Testis (tissue), 2 donors: ENCODE measurements at regions not wholly inside any gene's neighbourhood (a gene's known extent, or its start where the extent isn't known, plus 50 kb on each side); places are given as distances from the start of the nearest gene placed in this dataset.

Experiments
- DNase-seq: peaks from one replicate; pipeline ENCODE4 v3.0.0-alpha.2; 2019
- H3K27ac ChIP-seq, 2 donors: fragments of 200-600 bp; sonication (generic); one replicate each; pipeline ENCODE4 v1.5.1; 2019
- H3K27me3 ChIP-seq: fragments of 200-600 bp; sonication (generic); one replicate; pipeline ENCODE4 v1.5.1; 2019
- H3K36me3 ChIP-seq: fragments of 200-600 bp; sonication (generic); one replicate; pipeline ENCODE4 v1.5.1; 2017; ENCODE audit warnings: low read depth; ENCODE audit errors: missing control alignments
- H3K4me1 ChIP-seq: fragments of 200-600 bp; sonication (generic); one replicate; pipeline ENCODE4 v1.5.1; 2019
- H3K4me3 ChIP-seq, 2 donors: fragments of 200-600 bp; sonication (generic); one replicate each; pipeline ENCODE4 v1.5.1; 2017 to 2019
- H3K9me3 ChIP-seq: fragments of 200-600 bp; sonication (generic); one replicate; pipeline ENCODE4 v1.5.1; 2017
- CTCF ChIP-seq, 3 experiments: fragments of 450-650 bp in 2 of 3; fragments of 200-600 bp in 1 of 3; sonication (generic) in 1 of 3; IDR thresholded peaks; one replicate each; pipeline ENCODE4 v1.5.1; 2016 to 2019; ENCODE audit warnings: antibody characterized with exemption in 3 of 3, mild to moderate bottlenecking in 2 of 3, moderate library complexity in 1 of 3
- POLR2A ChIP-seq: fragments of 450-650 bp; IDR thresholded peaks from one replicate; pipeline ENCODE4 v1.6.1; 2017; ENCODE audit warnings: antibody characterized with exemption, mild to moderate bottlenecking, moderate library complexity
- WGBS, 2 donors: methylation state at CpG; one replicate each; pipeline ENCODE4 v1.1.5; 2018; 5-methylcytosine and 5-hydroxymethylcytosine counted together
- intact Hi-C: fragments of 100-400 bp; cut with DNase I; formaldehyde crosslinking; loops from one replicate; pipeline ENCODE4 v1.15.1; 2023; ENCODE audit warnings: low total_unique reads

GRCh38 chr1:116841569-116842344 is 68.0 kb upstream of the PTGFRN start:
- intact Hi-C loops: no loop called here
- Histone ChIP-seq H3K4me1 (no peaks in the 10 kb centered on the region), H3K36me3 (no peaks in the 10 kb centered on the region), H3K27ac (no peak overlapping the region), H3K9me3 (no peaks in the 10 kb centered on the region), H3K4me3 (no peak overlapping the region), H3K27me3 (no peaks in the 10 kb centered on the region)
- TF ChIP-seq CTCF (IDR thresholded peaks at IDR 0.05) (no peak), POLR2A (no peak)
- no peak for DNase-seq
- 51 to 58% methylated on average over 2 of the region's 2 CpGs for WGBS, 2 donors

GRCh38 chr1:116842654-116843053 is 67.1 kb upstream of the PTGFRN start:
- 76 to 80% methylated on average over 4 of the region's 4 CpGs for WGBS, 2 donors

GRCh38 chr1:116844775-116845174 is 64.9 kb upstream of the PTGFRN start:
- intact Hi-C loops: no loop called here
- no peaks in the 10 kb centered on the region for H3K9me3 ChIP-seq
- DNase-seq: no peak
- no peaks in the 10 kb centered on the region for H3K4me1 ChIP-seq
- 85 to 98% methylated on average over 1 of the region's 1 CpG for WGBS, 2 donors
- H3K36me3 ChIP-seq: no peaks in the 10 kb centered on the region
- H3K27ac ChIP-seq: no peak overlapping the region
- H3K4me3 ChIP-seq: no peak overlapping the region
- TF ChIP-seq CTCF (IDR thresholded peaks at IDR 0.05) (no peak), POLR2A (no peak)
- H3K27me3 ChIP-seq: no peaks in the 10 kb centered on the region

More at GRCh38 chr1:116842654-116843053, 67.1 kb upstream of the PTGFRN start:
- TF ChIP-seq CTCF (IDR thresholded peaks at IDR 0.05) (no peak), POLR2A (no peak)
- DNase-seq: no peak
- H3K36me3 ChIP-seq: no peaks in the 10 kb centered on the region
- H3K27ac ChIP-seq: no peak overlapping the region
- no peaks in the 10 kb centered on the region for H3K9me3 ChIP-seq
- intact Hi-C loops: no loop called here
- no peaks in the 10 kb centered on the region for H3K4me1 ChIP-seq
- H3K27me3 ChIP-seq: no peaks in the 10 kb centered on the region
- H3K4me3 ChIP-seq: no peak overlapping the region

- 81 to 86% methylated on average over 2 of the region's 2 CpGs for WGBS, 2 donors
- no peaks in the 10 kb centered on the region for H3K36me3 ChIP-seq
- no peak for TF ChIP-seq POLR2A
- TF ChIP-seq CTCF (IDR thresholded peaks at IDR 0.05): no peak
Measured at GRCh38 chr1:116847190-116847589, 62.5 kb upstream of the PTGFRN start.

More at GRCh38 chr1:116847190-116847589, 62.5 kb upstream of the PTGFRN start:
- no peak for DNase-seq
- intact Hi-C loops: no loop called here
- H3K4me3 ChIP-seq: no peak overlapping the region
- H3K27ac ChIP-seq: no peak overlapping the region
- no peaks in the 10 kb centered on the region for H3K9me3 ChIP-seq
- H3K4me1 ChIP-seq: no peaks in the 10 kb centered on the region
- no peaks in the 10 kb centered on the region for H3K27me3 ChIP-seq
